Esophagus squamous epithelium (tissue), 5 donors: ENCODE measurements at regions not wholly inside any gene's neighbourhood (a gene's known extent, or its start where the extent isn't known, plus 50 kb on each side); places are given as distances from the start of the nearest gene placed in this dataset.

Experiments
- DNase-seq: peaks from one replicate; lab custom pipeline; 2025; lab: John Stamatoyannopoulos, UW
- H3K27ac ChIP-seq, 4 donors: fragments of 200-600 bp; sonication (generic); one replicate each; pipeline ENCODE4 v1.5.1; 2016 to 2019; ENCODE audit warnings: mild to moderate bottlenecking in 1 of 4
- H3K27me3 ChIP-seq, 4 donors: fragments of 200-600 bp; sonication (generic); 1 replicate in 3 of 4; 2 replicates in 1 of 4; pipeline versions ENCODE4 v1.5.1 to v1.6.0; 2017 to 2021; ENCODE audit warnings: antibody characterized with exemption in 1 of 4
- H3K36me3 ChIP-seq, 3 donors: fragments of 200-600 bp; sonication (generic); one replicate each; pipeline ENCODE4 v1.5.1; 2016 to 2019
- H3K4me1 ChIP-seq, 3 donors: fragments of 200-600 bp; sonication (generic); one replicate each; pipeline ENCODE4 v1.5.1; 2017 to 2019
- H3K4me3 ChIP-seq, 4 donors: fragments of 200-600 bp; sonication (generic); 1 replicate in 3 of 4; 2 replicates in 1 of 4; pipeline ENCODE4 v1.5.1; 2016 to 2019; ENCODE audit warnings: mild to moderate bottlenecking in 2 of 4, moderate library complexity in 1 of 4
- H3K9me3 ChIP-seq, 3 donors: fragments of 200-600 bp; sonication (generic); one replicate each; pipeline ENCODE4 v1.5.1; 2016 to 2019
- POLR2A ChIP-seq, 4 donors: fragments of 450-650 bp; IDR thresholded peaks; one replicate each; pipeline ENCODE4 v1.6.1; 2017; ENCODE audit warnings: antibody characterized with exemption in 4 of 4, mild to moderate bottlenecking in 4 of 4, moderate library complexity in 3 of 4
- WGBS, 2 donors: methylation state at CpG; one replicate each; pipeline ENCODE4 v1.1.5; 2018; 5-methylcytosine and 5-hydroxymethylcytosine counted together
- intact Hi-C: fragments of 100-400 bp; cut with DNase I; formaldehyde crosslinking; loops from one replicate; pipeline ENCODE4 v1.15.0; 2022
- TF ChIP-seq, protein P1 (sequence below), 6 experiments: fragments of 450-650 bp in 4 of 6; fragments of 200-600 bp in 2 of 6; sonication (generic) in 2 of 6; IDR thresholded peaks; one replicate each; pipeline ENCODE4 v1.5.1; 2016 to 2019; ENCODE audit warnings: antibody characterized with exemption in 6 of 6, mild to moderate bottlenecking in 4 of 6, moderate library complexity in 4 of 6
- donor health status: DM: yes; HTN: yes; CAD: no.

DNA sequence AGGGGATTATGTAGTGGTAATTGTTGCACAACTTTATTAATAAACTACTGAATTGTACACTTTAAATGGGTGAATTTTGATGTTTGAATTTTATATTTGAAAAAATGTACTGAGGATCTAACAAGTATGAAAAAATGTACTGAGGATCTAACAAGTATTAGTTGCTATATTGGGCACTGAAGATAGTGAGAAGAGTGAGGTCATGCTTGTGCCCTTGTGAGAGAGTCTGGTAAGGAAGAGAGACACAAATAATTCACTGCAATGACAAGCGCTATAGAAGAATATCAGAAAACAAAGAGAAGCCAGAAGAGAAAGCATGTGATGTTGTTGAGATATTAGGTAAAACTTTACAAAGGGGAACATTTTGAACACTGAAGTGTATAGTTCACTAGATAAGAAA lies 137.6 kb downstream of the DTWD1 start:
- H3K36me3 ChIP-seq: no peaks in the 10 kb centered on the region
- no peaks in the 10 kb centered on the region for H3K27me3 ChIP-seq
- 93 to 96% methylated on average over 1 of the region's 1 CpG for WGBS, 2 donors
- no peaks in the 10 kb centered on the region for H3K4me1 ChIP-seq
- H3K27ac ChIP-seq: no peak overlapping the region
- TF ChIP-seq, protein P1, sequence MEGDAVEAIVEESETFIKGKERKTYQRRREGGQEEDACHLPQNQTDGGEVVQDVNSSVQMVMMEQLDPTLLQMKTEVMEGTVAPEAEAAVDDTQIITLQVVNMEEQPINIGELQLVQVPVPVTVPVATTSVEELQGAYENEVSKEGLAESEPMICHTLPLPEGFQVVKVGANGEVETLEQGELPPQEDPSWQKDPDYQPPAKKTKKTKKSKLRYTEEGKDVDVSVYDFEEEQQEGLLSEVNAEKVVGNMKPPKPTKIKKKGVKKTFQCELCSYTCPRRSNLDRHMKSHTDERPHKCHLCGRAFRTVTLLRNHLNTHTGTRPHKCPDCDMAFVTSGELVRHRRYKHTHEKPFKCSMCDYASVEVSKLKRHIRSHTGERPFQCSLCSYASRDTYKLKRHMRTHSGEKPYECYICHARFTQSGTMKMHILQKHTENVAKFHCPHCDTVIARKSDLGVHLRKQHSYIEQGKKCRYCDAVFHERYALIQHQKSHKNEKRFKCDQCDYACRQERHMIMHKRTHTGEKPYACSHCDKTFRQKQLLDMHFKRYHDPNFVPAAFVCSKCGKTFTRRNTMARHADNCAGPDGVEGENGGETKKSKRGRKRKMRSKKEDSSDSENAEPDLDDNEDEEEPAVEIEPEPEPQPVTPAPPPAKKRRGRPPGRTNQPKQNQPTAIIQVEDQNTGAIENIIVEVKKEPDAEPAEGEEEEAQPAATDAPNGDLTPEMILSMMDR (IDR thresholded peaks at IDR 0.05): no peak
- TF ChIP-seq POLR2A (IDR thresholded peaks at IDR 0.05): no peak
- DNase-seq: no peak
- intact Hi-C loops: no loop called here
- peaks cover 0 to 22% (median 6%) of the 10 kb centered on the region in 3 donors for H3K9me3 ChIP-seq
- H3K4me3 ChIP-seq: no peak overlapping the region

DNA sequence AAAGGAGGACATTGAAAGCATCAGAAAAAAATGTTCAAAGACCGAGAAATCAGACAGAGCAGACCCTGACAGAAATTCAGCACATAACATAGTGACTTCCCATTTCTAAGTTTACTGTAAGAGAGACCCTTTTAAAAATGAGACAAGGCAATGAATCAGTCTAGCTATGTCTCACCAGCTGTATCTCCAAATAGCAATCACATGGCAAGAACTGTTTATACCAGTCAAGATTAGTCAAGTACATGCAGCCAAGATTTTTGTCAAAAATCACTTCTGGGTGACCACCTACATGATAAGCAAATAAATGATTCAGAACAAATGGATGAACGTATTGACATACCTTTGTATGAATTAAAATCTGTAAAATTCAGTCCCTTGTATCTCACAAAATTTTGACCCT lies 138.0 kb downstream of the DTWD1 start:
- H3K27ac ChIP-seq: no peak overlapping the region
- DNase-seq: no peak
- H3K4me1 ChIP-seq: no peaks in the 10 kb centered on the region
- H3K36me3 ChIP-seq: no peaks in the 10 kb centered on the region
- intact Hi-C loops: no loop called here
- no peaks in the 10 kb centered on the region for H3K27me3 ChIP-seq
- H3K4me3 ChIP-seq: no peak overlapping the region
- no peak for TF ChIP-seq POLR2A (IDR thresholded peaks at IDR 0.05)
- TF ChIP-seq, protein P1 (IDR thresholded peaks at IDR 0.05): no peak
- 48 to 62% methylated on average over 2 of the region's 2 CpGs for WGBS, 2 donors
- peaks cover 0 to 22% (median 6%) of the 10 kb centered on the region in 3 donors for H3K9me3 ChIP-seq

DNA sequence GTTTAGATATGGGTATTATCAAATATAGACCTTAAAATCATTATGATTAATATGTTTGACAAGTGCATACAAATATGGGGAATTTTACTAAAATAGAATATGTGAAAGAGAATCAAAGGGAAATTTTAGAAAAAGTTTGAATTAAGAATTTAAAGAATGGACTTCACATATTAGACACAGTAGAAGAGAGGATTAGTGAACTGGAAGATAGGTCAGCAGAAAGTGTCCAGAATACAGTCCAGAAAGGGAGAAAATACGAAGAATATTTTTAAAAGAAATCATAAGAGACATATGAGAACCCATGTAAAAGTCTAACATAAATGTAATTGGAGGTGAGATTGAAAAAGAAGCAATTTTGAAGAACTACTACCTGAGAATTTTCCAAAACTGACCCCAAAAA lies 139.9 kb downstream of the DTWD1 start:
- H3K27me3 ChIP-seq: no peaks in the 10 kb centered on the region
- WGBS, 2 donors: 48 to 65% methylated on average over 1 of the region's 1 CpG
- intact Hi-C loops: no loop called here
- no peak for DNase-seq
- no peak overlapping the region for H3K4me3 ChIP-seq
- TF ChIP-seq, protein P1 (IDR thresholded peaks at IDR 0.05): no peak
- TF ChIP-seq POLR2A (IDR thresholded peaks at IDR 0.05): no peak
- no peaks in the 10 kb centered on the region for H3K4me1 ChIP-seq
- peaks cover 0 to 34% (median 14%) of the 10 kb centered on the region in 3 donors for H3K9me3 ChIP-seq
- no peaks in the 10 kb centered on the region for H3K36me3 ChIP-seq
- H3K27ac ChIP-seq: no peak overlapping the region

DNA sequence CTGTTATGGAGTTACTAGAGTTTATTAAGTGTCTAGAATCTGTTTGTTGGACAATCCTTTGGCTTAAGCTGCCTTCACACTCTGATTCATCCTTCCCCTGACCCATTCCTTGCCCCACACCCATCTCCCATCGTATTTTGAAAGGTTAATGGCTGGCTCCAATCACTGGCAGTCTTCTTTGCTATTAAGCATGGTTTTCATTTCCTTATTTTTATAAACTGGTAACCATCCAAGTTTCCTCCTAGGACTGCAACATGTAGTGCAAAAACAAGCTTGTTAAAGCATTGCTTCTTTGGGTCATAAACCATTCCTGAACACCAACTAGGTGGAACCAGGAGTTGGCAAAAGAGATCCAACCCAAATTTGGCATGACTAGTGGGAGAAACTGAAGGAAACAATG lies 148.4 kb downstream of the DTWD1 start:
- Histone ChIP-seq H3K4me3 (no peak overlapping the region), H3K9me3 (peaks cover 0 to 14% (median 8%) of the 10 kb centered on the region in 3 donors), H3K27ac (no peak overlapping the region), H3K4me1 (no peaks in the 10 kb centered on the region), H3K36me3 (no peaks in the 10 kb centered on the region), H3K27me3 (no peaks in the 10 kb centered on the region)
- DNase-seq: no peak
- WGBS, 2 donors: 11 to 18% methylated on average over 1 of the region's 1 CpG
- intact Hi-C loops: no loop called here
- no peak for TF ChIP-seq POLR2A (IDR thresholded peaks at IDR 0.05)
- TF ChIP-seq, protein P1 (IDR thresholded peaks at IDR 0.05): no peak

DNA sequence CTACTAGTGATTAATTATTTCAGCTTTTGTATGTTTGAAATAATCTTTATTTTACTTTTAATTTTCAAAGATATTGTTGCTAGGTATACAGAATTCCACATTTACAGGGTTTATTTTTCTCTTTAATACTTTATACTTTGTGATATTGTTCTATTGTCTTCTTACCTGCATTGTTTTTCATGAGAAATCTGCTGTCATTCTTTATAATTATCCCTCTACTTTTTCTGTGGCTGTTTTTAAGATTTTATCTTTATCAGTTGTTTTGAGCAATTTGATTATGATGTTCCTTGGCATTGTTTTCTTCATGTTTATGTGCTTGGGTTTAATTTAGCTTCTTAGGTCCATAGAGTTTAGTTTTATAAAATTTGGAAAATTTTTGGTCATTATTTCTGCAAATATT lies 168.6 kb downstream of the DTWD1 start:
- Histone ChIP-seq H3K4me1 (no peaks in the 10 kb centered on the region), H3K27me3 (no peaks in the 10 kb centered on the region), H3K27ac (no peak overlapping the region), H3K9me3 (peaks cover 0 to 10% (median 10%) of the 10 kb centered on the region in 3 donors), H3K36me3 (no peaks in the 10 kb centered on the region), H3K4me3 (no peak overlapping the region)
- intact Hi-C loops: no loop called here
- no peak for DNase-seq
- TF ChIP-seq, protein P1 (IDR thresholded peaks at IDR 0.05): no peak
- TF ChIP-seq POLR2A (IDR thresholded peaks at IDR 0.05): no peak
